DND-41 (cell line): ENCODE measurements at regions not wholly inside any gene's neighbourhood (a gene's known extent, or its start where the extent isn't known, plus 50 kb on each side); places are given as distances from the start of the nearest gene placed in this dataset.

Experiments used
- CTCF ChIP-seq: IDR thresholded peaks from 2 replicates; pipeline ENCODE4 v1.5.1; 2012; ENCODE audit warnings: borderline replicate concordance, low read length, moderate library complexity, mild to moderate bottlenecking; ENCODE audit not compliant: poor library complexity, severe bottlenecking; ENCODE audit errors: extremely low read depth
- EZH2 ChIP-seq: IDR thresholded peaks from 3 replicates; pipeline ENCODE4 v1.6.1; 2012; ENCODE audit warnings: borderline replicate concordance, low read depth, mild to moderate bottlenecking, moderate library complexity, low read length, inconsistent platforms; ENCODE audit not compliant: severe bottlenecking

- no peak for TF ChIP-seq CTCF
- TF ChIP-seq EZH2, result no peak
Measured at GRCh38 chr16:54742436-54742835, 188.2 kb upstream of the IRX5 start.
